K562 (cell line): ENCODE measurements at regions not wholly inside any gene's neighbourhood (a gene's known extent, or its start where the extent isn't known, plus 50 kb on each side); places are given as distances from the start of the nearest gene placed in this dataset.

ENCODE experiments used
- ARNT ChIP-seq, 2 experiments: fragments of 450-650 bp; IDR thresholded peaks; 2 replicates each; pipeline ENCODE4 v1.6.1; 2016; ENCODE audit warnings: mild to moderate bottlenecking in 1 of 2
- KAT7 ChIP-seq: sonication (generic); formaldehyde crosslinking; IDR thresholded peaks from 2 replicates; pipeline ENCODE4 v1.8.0; 2022; ENCODE audit warnings: missing genetic modification reagents, mild to moderate bottlenecking, borderline replicate concordance
- MAFG ChIP-seq: fragments of 450-650 bp; conservative IDR thresholded peaks from 2 replicates; pipeline ENCODE4 v1.6.1; 2016; ENCODE audit warnings: missing genetic modification characterization, missing compliant biosample characterization
- NCOA1 ChIP-seq: fragments of 450-650 bp; IDR thresholded peaks from 2 replicates; pipeline ENCODE4 v1.6.1; 2016; ENCODE audit warnings: low read depth
- TGIF2 ChIP-seq: sonication (generic); formaldehyde crosslinking; IDR thresholded peaks from 2 replicates; pipeline ENCODE4 v1.8.1; 2022; ENCODE audit warnings: mild to moderate bottlenecking, missing genetic modification reagents, moderate library complexity
- ZNF778 ChIP-seq: fragments of 450-650 bp; formaldehyde crosslinking; IDR thresholded peaks from 2 replicates; pipeline ENCODE4 v1.4.0; 2020; ENCODE audit warnings: mild to moderate bottlenecking, moderate library complexity
- TF ChIP-seq, protein P1 (sequence below): sonication (generic); formaldehyde crosslinking; IDR thresholded peaks from 2 replicates; pipeline ENCODE4 v1.8.0; 2022; ENCODE audit warnings: mild to moderate bottlenecking, missing genetic modification reagents
- TF ChIP-seq, protein P2 (sequence below): fragments of 250-450 bp; sonication (Bioruptor Pico); IDR thresholded peaks from 2 replicates; pipeline ENCODE4 v1.5.1; 2021; ENCODE audit warnings: mild to moderate bottlenecking
- TF ChIP-seq, protein P3 (sequence below): fragments of 250-450 bp; sonication (Bioruptor Pico); IDR thresholded peaks from 2 replicates; pipeline ENCODE4 v1.6.1; 2021; ENCODE audit warnings: mild to moderate bottlenecking

DNA sequence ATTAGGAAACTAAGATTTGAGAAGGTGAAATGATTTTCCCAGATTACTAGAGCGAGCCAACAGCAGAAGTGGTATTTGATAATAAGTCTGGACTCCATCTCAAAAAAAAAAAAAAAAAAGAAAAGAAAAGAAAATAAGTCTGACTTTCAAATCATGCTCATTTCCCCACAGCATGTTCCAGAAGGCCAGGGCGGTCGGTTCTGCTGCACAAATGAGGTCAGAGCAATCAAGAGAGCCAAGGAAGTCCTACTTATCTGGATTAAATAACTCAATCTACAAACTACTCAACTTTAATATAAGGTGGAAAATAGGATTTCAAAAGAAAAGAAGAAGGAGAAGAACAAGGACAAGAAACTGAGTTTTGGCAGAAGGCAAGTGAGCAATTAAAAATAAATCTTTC is 130.4 kb upstream of the RASA1 start (continued):
- TF ChIP-seq, protein P1, sequence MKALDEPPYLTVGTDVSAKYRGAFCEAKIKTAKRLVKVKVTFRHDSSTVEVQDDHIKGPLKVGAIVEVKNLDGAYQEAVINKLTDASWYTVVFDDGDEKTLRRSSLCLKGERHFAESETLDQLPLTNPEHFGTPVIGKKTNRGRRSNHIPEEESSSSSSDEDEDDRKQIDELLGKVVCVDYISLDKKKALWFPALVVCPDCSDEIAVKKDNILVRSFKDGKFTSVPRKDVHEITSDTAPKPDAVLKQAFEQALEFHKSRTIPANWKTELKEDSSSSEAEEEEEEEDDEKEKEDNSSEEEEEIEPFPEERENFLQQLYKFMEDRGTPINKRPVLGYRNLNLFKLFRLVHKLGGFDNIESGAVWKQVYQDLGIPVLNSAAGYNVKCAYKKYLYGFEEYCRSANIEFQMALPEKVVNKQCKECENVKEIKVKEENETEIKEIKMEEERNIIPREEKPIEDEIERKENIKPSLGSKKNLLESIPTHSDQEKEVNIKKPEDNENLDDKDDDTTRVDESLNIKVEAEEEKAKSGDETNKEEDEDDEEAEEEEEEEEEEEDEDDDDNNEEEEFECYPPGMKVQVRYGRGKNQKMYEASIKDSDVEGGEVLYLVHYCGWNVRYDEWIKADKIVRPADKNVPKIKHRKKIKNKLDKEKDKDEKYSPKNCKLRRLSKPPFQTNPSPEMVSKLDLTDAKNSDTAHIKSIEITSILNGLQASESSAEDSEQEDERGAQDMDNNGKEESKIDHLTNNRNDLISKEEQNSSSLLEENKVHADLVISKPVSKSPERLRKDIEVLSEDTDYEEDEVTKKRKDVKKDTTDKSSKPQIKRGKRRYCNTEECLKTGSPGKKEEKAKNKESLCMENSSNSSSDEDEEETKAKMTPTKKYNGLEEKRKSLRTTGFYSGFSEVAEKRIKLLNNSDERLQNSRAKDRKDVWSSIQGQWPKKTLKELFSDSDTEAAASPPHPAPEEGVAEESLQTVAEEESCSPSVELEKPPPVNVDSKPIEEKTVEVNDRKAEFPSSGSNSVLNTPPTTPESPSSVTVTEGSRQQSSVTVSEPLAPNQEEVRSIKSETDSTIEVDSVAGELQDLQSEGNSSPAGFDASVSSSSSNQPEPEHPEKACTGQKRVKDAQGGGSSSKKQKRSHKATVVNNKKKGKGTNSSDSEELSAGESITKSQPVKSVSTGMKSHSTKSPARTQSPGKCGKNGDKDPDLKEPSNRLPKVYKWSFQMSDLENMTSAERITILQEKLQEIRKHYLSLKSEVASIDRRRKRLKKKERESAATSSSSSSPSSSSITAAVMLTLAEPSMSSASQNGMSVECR (CRISPR knock-in tag), result no peak
- TF ChIP-seq TGIF2 (CRISPR knock-in tag), result no peak
- no peak for TF ChIP-seq KAT7 (CRISPR knock-in tag)
- TF ChIP-seq MAFG (tag), result no peak
- no peak for TF ChIP-seq NCOA1
- no peak for TF ChIP-seq ZNF778 (CRISPR knock-in tag)
- TF ChIP-seq, protein P2, sequence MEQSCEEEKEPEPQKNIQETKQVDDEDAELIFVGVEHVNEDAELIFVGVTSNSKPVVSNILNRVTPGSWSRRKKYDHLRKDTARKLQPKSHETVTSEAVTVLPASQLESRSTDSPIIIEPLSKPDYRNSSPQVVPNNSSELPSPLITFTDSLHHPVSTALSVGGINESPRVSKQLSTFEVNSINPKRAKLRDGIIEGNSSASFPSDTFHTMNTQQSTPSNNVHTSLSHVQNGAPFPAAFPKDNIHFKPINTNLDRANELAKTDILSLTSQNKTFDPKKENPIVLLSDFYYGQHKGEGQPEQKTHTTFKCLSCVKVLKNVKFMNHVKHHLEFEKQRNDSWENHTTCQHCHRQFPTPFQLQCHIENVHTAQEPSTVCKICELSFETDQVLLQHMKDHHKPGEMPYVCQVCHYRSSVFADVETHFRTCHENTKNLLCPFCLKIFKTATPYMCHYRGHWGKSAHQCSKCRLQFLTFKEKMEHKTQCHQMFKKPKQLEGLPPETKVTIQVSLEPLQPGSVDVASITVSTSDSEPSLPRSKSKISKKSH (CRISPR knock-in tag), result no peak
- TF ChIP-seq, protein P3, sequence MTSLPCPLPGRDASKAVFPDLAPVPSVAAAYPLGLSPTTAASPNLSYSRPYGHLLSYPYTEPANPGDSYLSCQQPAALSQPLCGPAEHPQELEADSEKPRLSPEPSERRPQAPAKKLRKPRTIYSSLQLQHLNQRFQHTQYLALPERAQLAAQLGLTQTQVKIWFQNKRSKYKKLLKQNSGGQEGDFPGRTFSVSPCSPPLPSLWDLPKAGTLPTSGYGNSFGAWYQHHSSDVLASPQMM, result no peak
- TF ChIP-seq ARNT (IDR thresholded peaks at IDR 0.05), result no peak
